ENCODE measurements at regions not wholly inside any gene's neighbourhood (a gene's known extent, or its start where the extent isn't known, plus 50 kb on each side); places are given as distances from the start of the nearest gene placed in this dataset.

GRCh38 chr6:3981917-3982316 lies 97.0 kb downstream of the FAM217A start:
- Histone ChIP-seq H3K4me1 (no peaks in the 10 kb centered on the region), H3K9me3 (no peaks in the 10 kb centered on the region), H3K36me3 (no peaks in the 10 kb centered on the region), H3K27me3 (ENCODE audit: low read depth) (no peaks in the 10 kb centered on the region), H3K4me3 (no peak overlapping the region), H3K27ac (no peak overlapping the region)
- TF ChIP-seq CTCF (IDR thresholded peaks at IDR 0.05), result no peak
- intact Hi-C loops (cut with DNase I), result no loop called here
- DNase-seq (no peak), ATAC-seq (no peak)

GRCh38 chr6:3983778-3984177 lies 95.2 kb downstream of the FAM217A start:
- Histone ChIP-seq H3K9me3 (no peaks in the 10 kb centered on the region), H3K4me3 (no peak overlapping the region), H3K27ac (no peak overlapping the region), H3K4me1 (no peaks in the 10 kb centered on the region), H3K27me3 (ENCODE audit: low read depth) (no peaks in the 10 kb centered on the region), H3K36me3 (no peaks in the 10 kb centered on the region)
- no peak for ATAC-seq
- intact Hi-C loops (cut with DNase I), result no loop called here
- DNase-seq, result no peak
- TF ChIP-seq CTCF (IDR thresholded peaks at IDR 0.05), result no peak

- Histone ChIP-seq H3K36me3 (no peaks in the 10 kb centered on the region), H3K4me3 (no peak overlapping the region), H3K27me3 (ENCODE audit: low read depth) (no peaks in the 10 kb centered on the region), H3K27ac (no peak overlapping the region), H3K4me1 (no peaks in the 10 kb centered on the region), H3K9me3 (no peaks in the 10 kb centered on the region)
- ATAC-seq (no peak), DNase-seq (no peak)
- TF ChIP-seq CTCF (IDR thresholded peaks at IDR 0.05), result no peak
- intact Hi-C loops (cut with DNase I), result no loop called here
Measured at GRCh38 chr6:3984494-3984893, 94.4 kb downstream of the FAM217A start.

- H3K36me3 ChIP-seq, result no peaks in the 10 kb centered on the region
- TF ChIP-seq CTCF (IDR thresholded peaks at IDR 0.05), result no peak
- DNase-seq, result no peak
Measured at GRCh38 chr6:3986241-3986640, 92.7 kb downstream of the FAM217A start.

GRCh38 chr6:3987053-3987452 lies 91.9 kb downstream of the FAM217A start:
- Histone ChIP-seq H3K4me3 (no peak overlapping the region), H3K4me1 (peaks cover 6% of the 10 kb centered on the region), H3K27me3 (ENCODE audit: low read depth) (no peaks in the 10 kb centered on the region), H3K9me3 (no peaks in the 10 kb centered on the region), H3K36me3 (no peaks in the 10 kb centered on the region), H3K27ac (no peak overlapping the region)
- no peak for DNase-seq
- ATAC-seq, result no peak
- intact Hi-C loops (cut with DNase I), result no loop called here
- no peak for TF ChIP-seq CTCF (IDR thresholded peaks at IDR 0.05)

More at GRCh38 chr6:3986241-3986640, 92.7 kb downstream of the FAM217A start:
- no peaks in the 10 kb centered on the region for H3K27me3 ChIP-seq (ENCODE audit: low read depth)
- H3K4me1 ChIP-seq, result peaks cover 4% of the 10 kb centered on the region
- ATAC-seq, result no peak
- no peak overlapping the region for H3K4me3 ChIP-seq
- no peak overlapping the region for H3K27ac ChIP-seq
- H3K9me3 ChIP-seq, result no peaks in the 10 kb centered on the region
- intact Hi-C loops (cut with DNase I), result no loop called here

- H3K27ac ChIP-seq, result no peak overlapping the region
Measured at GRCh38 chr6:3987576-3987975, 91.4 kb downstream of the FAM217A start.

More at GRCh38 chr6:3987576-3987975, 91.4 kb downstream of the FAM217A start:
- no peak for TF ChIP-seq CTCF (IDR thresholded peaks at IDR 0.05)
- intact Hi-C loops (cut with DNase I), result no loop called here
- DNase-seq (no peak), ATAC-seq (no peak)
- Histone ChIP-seq H3K4me1 (peaks cover 6% of the 10 kb centered on the region), H3K36me3 (no peaks in the 10 kb centered on the region), H3K9me3 (no peaks in the 10 kb centered on the region), H3K4me3 (no peak overlapping the region), H3K27me3 (ENCODE audit: low read depth) (no peaks in the 10 kb centered on the region)
